Retinal pigment epithelial cell (primary cell): ENCODE measurements at regions not wholly inside any gene's neighbourhood (a gene's known extent, or its start where the extent isn't known, plus 50 kb on each side); places are given as distances from the start of the nearest gene placed in this dataset.

Experiments used
- DNase-seq: peaks from one replicate; pipeline ENCODE4 v3.0.0-alpha.2; 2010; ENCODE audit warnings: low read depth
- H3K4me3 ChIP-seq: 2 replicates; pipeline ENCODE4 v1.5.1; 2011; ENCODE audit warnings: mild to moderate bottlenecking, low read length, control low read depth, moderate library complexity
- TF ChIP-seq, protein P1 (sequence below): conservative IDR thresholded peaks from 2 replicates; pipeline ENCODE4 v1.5.1; 2011; ENCODE audit warnings: low read depth, low read length, control low read depth, inconsistent platforms

- TF ChIP-seq, protein P1, sequence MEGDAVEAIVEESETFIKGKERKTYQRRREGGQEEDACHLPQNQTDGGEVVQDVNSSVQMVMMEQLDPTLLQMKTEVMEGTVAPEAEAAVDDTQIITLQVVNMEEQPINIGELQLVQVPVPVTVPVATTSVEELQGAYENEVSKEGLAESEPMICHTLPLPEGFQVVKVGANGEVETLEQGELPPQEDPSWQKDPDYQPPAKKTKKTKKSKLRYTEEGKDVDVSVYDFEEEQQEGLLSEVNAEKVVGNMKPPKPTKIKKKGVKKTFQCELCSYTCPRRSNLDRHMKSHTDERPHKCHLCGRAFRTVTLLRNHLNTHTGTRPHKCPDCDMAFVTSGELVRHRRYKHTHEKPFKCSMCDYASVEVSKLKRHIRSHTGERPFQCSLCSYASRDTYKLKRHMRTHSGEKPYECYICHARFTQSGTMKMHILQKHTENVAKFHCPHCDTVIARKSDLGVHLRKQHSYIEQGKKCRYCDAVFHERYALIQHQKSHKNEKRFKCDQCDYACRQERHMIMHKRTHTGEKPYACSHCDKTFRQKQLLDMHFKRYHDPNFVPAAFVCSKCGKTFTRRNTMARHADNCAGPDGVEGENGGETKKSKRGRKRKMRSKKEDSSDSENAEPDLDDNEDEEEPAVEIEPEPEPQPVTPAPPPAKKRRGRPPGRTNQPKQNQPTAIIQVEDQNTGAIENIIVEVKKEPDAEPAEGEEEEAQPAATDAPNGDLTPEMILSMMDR, result no peak
- H3K4me3 ChIP-seq, result no peak overlapping the region
- no peak for DNase-seq
Observed at GRCh38 chr7:155225095-155225494, 72.6 kb upstream of the INSIG1 start.

DNA sequence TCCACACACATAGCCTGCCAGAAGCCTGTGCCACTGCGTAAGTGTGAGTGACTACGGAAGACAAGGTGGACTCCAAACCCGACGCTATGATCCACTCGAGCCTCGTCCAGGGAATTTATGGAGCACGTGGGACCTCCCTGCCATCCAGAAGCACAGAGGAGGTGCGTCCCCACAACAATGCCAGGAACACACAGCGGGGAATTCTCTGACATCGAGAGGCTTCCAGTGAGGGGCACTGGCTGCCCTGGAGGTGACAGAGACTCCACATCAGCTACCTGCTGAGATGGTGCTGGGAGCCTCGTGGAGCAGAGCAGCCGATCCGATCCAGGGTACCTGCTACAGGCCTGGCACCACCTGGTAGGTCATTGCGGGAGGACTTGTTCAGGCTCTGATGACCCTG lies 72.2 kb upstream of the INSIG1 start:
- TF ChIP-seq, protein P1, result no peak
- DNase-seq, result no peak
- H3K4me3 ChIP-seq, result no peak overlapping the region

- TF ChIP-seq, protein P1, result no peak
- no peak for DNase-seq
- no peak overlapping the region for H3K4me3 ChIP-seq
Observed at GRCh38 chr7:155226261-155227003, 71.2 kb upstream of the INSIG1 start.

DNA sequence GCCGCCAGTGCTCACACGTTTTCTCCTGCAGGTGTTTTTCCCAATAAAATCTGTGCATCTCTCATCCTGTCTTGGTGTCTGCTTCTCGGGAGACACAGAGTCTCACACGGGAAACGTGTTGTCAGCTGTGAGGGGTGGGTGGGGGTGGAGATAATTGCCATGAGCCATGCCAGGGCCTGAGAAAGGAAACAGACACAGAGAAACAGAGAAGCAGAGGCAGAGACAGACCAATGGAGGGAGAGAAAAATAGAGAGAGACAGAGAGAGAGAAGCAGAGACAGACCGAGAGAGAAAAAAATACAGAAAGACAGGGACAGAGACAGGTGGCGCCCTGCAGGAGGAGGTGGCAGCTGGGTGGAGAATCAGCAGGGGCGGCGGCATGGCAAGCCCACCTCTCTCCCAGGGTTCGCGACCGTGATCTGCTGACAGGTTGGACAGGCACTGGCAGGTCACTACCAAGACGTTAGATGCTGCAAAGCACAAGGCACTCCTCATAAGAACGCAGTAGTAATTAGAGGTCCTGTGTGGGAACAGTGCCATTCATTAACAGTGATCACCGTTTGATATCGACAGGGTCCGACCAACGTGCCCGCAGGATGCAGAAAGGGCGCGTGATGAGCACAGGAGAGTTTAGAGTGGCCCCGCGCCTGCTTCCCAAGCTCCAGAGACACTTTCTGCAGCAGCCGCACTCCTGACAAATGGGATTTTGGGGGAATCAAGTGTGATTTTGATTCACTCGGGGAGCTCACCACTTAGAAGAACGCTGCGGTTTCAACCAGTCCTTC lies 70.5 kb upstream of the INSIG1 start:
- no peak for DNase-seq
- TF ChIP-seq, protein P1, result no peak
- H3K4me3 ChIP-seq, result no peak overlapping the region

DNA sequence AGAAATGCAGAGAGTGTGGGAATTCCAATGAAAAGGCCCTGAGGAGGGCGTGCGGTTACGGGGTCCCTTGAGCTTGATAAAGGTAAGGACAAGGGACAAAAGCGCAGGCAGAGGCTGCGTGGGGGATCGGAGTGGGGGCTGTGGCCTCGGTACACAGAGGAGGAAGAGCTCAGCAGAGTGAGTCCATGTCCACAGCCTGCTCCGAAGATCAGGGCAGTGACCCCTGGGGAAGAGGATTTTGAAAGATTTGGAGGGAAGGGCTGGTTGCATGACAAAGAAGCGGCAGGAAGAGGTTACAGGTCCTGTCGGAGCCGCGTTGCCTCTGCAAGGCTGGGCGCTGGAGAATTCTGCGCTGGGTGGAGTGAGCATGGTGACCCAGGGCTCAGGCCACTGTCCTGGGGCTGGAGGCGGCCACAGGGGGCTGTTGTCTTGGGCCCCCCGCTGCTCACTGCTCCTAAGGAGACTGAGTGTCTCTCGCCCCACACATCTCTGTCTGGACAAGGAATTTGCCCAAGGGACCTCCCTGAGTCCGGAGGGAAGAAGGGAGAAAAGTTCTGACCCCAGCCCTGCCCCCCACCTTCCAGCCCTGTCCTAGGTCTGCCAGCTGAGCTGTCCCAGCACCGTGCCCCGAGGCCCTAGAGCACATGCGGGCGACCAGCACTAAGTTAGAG lies 69.8 kb upstream of the INSIG1 start:
- TF ChIP-seq, protein P1, result no peak
- DNase-seq, result no peak
- no peak overlapping the region for H3K4me3 ChIP-seq

DNA sequence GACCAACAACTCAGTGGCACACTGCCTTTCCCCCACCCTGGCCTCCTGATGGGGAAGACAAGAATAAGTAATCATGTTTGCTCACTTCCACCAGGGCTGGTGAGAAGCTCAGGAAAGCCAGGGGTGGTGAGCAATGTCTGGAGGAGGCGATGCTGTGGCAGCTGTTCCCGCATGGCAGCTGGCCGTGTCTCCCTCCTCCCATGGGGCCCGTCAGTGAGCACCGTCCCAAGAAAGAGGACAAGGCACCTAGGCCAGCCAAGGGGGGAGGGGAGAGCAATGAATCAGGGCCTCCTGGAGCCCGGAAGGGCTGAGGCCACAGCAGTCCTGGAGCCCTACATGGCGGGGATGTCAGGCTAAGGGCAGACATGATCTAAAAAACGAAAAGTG lies 69.2 kb upstream of the INSIG1 start:
- TF ChIP-seq, protein P1, result no peak
- H3K4me3 ChIP-seq, result no peak overlapping the region
- no peak for DNase-seq
